ENCODE measurements at regions not wholly inside any gene's neighbourhood (a gene's known extent, or its start where the extent isn't known, plus 50 kb on each side); places are given as distances from the start of the nearest gene placed in this dataset.

DNA sequence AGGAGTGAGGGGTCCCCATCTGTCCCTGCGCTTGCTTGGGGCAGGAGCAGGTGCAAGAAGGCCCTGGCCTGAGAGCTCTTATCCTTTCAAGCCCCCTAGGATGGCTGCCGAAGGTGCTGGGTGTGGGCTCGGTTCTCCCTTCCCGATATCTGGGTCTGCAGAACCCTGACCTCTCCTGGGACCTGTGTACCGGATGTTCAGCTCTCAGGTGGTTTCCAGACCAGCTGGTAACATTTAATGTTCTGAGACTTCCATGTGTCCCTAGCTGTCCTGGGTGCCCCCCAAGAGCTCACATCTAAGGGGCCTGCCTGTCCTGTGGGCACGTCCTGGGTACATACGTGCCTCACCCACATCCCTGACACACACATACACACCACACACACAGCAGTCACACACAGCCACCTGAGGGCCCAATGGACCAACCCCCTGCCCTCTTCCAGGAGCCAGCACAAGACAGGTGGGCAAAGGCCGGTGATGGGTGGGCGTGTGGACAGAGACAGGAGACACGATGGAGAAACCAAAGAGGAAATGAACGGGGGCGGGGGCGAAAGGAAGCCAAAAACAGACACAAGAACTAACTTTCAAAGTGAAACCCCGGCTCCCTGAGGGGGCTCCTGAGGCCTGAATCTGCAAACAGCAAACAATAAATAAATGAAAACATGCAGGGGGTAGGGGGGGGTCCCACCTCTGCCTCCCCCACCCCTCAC lies 124.3 kb downstream of the PTPRS start:
- Histone ChIP-seq H3K27me3 (replicated peaks; ENCODE audit: control insufficient read depth, insufficient read depth, low read length) (no peaks in the 10 kb centered on the region), H3K36me3 (ENCODE audit: control insufficient read depth, insufficient read depth, low read length) (no peaks in the 10 kb centered on the region), H3K4me3 (replicated peaks; ENCODE audit: low read depth, low read length) (no peak overlapping the region)
- TF ChIP-seq, protein P1, sequence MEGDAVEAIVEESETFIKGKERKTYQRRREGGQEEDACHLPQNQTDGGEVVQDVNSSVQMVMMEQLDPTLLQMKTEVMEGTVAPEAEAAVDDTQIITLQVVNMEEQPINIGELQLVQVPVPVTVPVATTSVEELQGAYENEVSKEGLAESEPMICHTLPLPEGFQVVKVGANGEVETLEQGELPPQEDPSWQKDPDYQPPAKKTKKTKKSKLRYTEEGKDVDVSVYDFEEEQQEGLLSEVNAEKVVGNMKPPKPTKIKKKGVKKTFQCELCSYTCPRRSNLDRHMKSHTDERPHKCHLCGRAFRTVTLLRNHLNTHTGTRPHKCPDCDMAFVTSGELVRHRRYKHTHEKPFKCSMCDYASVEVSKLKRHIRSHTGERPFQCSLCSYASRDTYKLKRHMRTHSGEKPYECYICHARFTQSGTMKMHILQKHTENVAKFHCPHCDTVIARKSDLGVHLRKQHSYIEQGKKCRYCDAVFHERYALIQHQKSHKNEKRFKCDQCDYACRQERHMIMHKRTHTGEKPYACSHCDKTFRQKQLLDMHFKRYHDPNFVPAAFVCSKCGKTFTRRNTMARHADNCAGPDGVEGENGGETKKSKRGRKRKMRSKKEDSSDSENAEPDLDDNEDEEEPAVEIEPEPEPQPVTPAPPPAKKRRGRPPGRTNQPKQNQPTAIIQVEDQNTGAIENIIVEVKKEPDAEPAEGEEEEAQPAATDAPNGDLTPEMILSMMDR (IDR thresholded peaks at IDR 0.05; ENCODE audit: insufficient read depth, low read length, poor library complexity, severe bottlenecking), result no peak
- peak; percentile 43 for DNase-seq (ENCODE audit: extremely low read depth, insufficient read length)

DNA sequence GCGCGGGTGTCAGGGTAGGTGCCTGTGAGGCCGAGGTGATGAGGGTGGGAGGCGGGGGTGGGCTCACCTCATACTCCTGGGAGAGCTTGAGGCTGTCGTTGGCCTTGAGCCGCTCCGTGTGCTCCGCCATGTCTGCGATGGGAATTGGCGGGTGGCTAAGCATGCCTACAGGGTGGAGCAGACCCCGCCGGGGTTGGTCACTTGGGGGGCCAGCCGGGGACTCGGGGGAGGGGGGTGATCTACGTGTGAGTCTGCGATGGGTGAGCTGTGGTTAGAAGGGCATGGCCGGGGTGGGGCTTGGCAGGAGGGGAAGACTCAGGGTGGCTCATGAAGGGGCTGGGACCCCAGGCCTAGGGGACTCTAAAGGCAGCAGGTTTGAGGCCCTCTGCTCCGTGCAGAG lies 125.2 kb downstream of the PTPRS start:
- no peak for DNase-seq (ENCODE audit: extremely low read depth, insufficient read length)
- TF ChIP-seq, protein P1 (IDR thresholded peaks at IDR 0.05; ENCODE audit: insufficient read depth, low read length, poor library complexity, severe bottlenecking), result no peak
- Histone ChIP-seq H3K27me3 (replicated peaks; ENCODE audit: control insufficient read depth, insufficient read depth, low read length) (no peaks in the 10 kb centered on the region), H3K36me3 (ENCODE audit: control insufficient read depth, insufficient read depth, low read length) (no peaks in the 10 kb centered on the region), H3K4me3 (replicated peaks; ENCODE audit: low read depth, low read length) (no peak overlapping the region)

DNA sequence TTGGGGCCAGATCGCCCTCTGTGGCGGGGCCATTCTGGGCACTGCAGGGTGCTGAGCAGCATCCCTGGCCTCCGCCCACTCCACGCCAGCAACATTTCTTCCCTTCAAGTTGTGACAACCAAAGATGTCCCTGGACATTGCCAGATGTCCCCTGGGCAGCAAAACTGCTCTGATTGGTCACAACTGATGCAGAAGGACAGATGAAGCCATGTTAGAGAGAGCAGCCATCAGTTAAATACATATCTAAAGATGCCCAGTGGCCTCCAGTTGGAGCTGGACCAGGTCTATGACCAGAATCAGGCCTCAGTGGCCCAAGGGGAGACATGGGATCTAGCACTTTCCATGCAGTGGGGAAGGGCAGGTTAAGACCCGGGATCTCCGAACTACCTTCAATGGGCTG lies 125.7 kb downstream of the PTPRS start:
- Histone ChIP-seq H3K27me3 (replicated peaks; ENCODE audit: control insufficient read depth, insufficient read depth, low read length) (no peaks in the 10 kb centered on the region), H3K4me3 (replicated peaks; ENCODE audit: low read depth, low read length) (no peak overlapping the region), H3K36me3 (ENCODE audit: control insufficient read depth, insufficient read depth, low read length) (no peaks in the 10 kb centered on the region)
- DNase-seq (ENCODE audit: extremely low read depth, insufficient read length), result no peak
- TF ChIP-seq, protein P1 (IDR thresholded peaks at IDR 0.05; ENCODE audit: insufficient read depth, low read length, poor library complexity, severe bottlenecking), result no peak

DNA sequence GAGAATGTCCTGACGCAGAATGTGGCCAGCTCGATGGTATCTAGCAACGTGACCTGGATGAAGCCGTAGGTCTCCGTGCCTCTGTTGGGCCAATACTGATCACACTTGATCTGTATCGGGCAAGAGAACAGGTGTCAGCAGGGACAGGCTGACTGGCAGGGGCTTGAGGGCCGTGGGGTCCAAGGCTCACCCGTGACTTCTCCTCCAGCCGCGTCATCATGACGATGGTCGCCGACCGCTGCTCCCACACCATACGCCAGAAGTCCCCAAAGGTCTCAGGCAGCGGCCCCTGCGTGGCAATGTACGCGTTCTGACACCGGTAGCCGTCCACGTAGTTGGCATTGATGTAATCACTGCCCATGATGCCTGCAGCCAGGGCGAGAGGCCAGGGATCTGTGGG lies 126.2 kb downstream of the PTPRS start:
- no peaks in the 10 kb centered on the region for H3K36me3 ChIP-seq (ENCODE audit: control insufficient read depth, insufficient read depth, low read length)
- H3K27me3 ChIP-seq (replicated peaks; ENCODE audit: control insufficient read depth, insufficient read depth, low read length), result no peaks in the 10 kb centered on the region
- no peak for DNase-seq (ENCODE audit: extremely low read depth, insufficient read length)

DNA sequence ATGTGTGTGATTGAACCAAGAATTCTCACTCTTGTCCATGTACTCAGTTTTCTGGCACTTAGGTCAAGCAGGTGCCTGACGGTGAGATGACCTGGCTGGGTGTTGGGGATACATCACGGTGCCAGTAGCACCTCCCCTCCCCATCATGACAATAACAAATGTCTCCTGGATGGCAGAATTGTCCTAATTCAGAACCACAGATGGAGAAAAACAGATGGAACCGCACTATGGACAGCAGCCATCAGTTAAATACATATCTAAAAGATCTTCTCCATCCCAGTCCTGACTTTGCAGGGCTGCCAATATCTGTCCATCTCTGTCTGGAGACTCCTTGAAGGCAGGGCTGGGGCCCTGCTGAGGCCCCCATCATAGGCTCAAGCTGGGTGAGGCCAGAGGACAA lies 126.9 kb downstream of the PTPRS start:
- H3K36me3 ChIP-seq (ENCODE audit: control insufficient read depth, insufficient read depth, low read length), result no peaks in the 10 kb centered on the region
- no peak for DNase-seq (ENCODE audit: extremely low read depth, insufficient read length)
- H3K27me3 ChIP-seq (replicated peaks; ENCODE audit: control insufficient read depth, insufficient read depth, low read length), result no peaks in the 10 kb centered on the region
- no peak overlapping the region for H3K4me3 ChIP-seq (replicated peaks; ENCODE audit: low read depth, low read length)
- TF ChIP-seq, protein P1 (IDR thresholded peaks at IDR 0.05; ENCODE audit: insufficient read depth, low read length, poor library complexity, severe bottlenecking), result no peak

More for the DNA sequence above, 126.2 kb downstream of the PTPRS start:
- TF ChIP-seq, protein P1 (IDR thresholded peaks at IDR 0.05; ENCODE audit: insufficient read depth, low read length, poor library complexity, severe bottlenecking), result no peak
- H3K4me3 ChIP-seq (replicated peaks; ENCODE audit: low read depth, low read length), result no peak overlapping the region

DNA sequence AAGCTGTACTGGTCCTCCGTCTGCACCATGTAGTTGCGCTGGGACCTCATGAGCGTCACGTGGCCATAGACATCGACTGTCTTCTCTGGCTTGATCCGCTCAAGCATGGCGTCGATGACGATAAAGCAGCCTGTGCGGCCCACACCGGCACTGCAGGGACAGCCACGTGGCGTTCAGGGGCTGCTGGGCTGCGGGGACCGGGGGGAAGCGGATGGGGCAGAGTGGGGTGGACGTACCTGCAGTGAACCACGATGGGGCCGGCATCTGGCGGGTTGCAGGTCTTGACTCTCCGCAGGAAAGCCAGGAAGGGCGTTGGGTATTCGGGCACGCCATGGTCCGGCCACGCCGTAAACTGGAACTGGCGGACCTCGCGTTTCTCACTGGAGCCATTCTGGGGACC lies 128.5 kb downstream of the PTPRS start:
- no peak for DNase-seq (ENCODE audit: extremely low read depth, insufficient read length)
- Histone ChIP-seq H3K36me3 (ENCODE audit: control insufficient read depth, insufficient read depth, low read length) (no peaks in the 10 kb centered on the region), H3K27me3 (replicated peaks; ENCODE audit: control insufficient read depth, insufficient read depth, low read length) (no peaks in the 10 kb centered on the region), H3K4me3 (replicated peaks; ENCODE audit: low read depth, low read length) (no peak overlapping the region)
- TF ChIP-seq, protein P1 (IDR thresholded peaks at IDR 0.05; ENCODE audit: insufficient read depth, low read length, poor library complexity, severe bottlenecking), result no peak

Measured in GM06990 (cell line).